ENCODE measurements at regions not wholly inside any gene's neighbourhood (a gene's known extent, or its start where the extent isn't known, plus 50 kb on each side); places are given as distances from the start of the nearest gene placed in this dataset.

DNA sequence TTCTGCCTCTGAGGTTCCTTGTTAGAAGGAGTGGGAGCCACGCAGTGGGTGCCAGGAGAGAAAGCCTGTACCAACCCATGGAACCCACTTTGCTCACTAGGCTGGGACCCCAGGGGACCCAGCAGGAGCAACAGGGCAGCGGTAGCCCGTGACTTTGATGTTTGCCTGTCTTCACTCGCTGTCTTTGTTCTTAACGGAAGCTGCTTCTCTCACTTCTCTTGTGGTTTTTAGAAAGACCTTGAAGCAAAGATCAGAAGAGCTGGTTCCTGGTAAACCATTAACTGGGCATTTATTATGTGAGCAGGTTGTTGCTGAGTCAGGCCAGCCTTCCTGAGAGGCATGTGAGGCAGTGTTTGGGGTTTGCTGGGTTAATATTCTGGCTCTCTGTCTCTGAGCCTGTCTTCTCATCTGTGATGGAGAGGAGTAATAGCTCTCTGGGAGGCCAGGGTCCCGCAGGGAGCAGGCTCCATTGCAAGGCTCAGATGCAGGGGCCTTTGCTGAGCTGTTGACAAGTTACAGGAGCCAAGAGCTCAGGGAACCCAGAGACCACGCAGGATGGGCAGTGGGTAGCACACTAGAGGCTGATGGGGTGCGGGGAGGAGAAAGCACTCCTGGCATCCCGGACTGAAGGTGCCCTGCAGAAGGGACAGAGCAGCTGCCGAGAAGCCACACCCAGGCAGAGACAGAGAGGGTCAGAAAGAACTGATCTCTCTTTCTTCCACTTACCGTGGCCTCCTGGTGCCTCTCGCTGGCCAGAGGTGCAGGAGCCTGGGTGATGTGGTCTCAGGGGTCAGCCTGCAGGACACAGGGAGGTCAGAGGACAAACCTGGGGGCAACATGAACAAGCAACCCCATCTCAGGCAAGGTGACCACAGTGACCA lies 367.5 kb upstream of the C1orf174 start:
- TF ChIP-seq, protein P1, sequence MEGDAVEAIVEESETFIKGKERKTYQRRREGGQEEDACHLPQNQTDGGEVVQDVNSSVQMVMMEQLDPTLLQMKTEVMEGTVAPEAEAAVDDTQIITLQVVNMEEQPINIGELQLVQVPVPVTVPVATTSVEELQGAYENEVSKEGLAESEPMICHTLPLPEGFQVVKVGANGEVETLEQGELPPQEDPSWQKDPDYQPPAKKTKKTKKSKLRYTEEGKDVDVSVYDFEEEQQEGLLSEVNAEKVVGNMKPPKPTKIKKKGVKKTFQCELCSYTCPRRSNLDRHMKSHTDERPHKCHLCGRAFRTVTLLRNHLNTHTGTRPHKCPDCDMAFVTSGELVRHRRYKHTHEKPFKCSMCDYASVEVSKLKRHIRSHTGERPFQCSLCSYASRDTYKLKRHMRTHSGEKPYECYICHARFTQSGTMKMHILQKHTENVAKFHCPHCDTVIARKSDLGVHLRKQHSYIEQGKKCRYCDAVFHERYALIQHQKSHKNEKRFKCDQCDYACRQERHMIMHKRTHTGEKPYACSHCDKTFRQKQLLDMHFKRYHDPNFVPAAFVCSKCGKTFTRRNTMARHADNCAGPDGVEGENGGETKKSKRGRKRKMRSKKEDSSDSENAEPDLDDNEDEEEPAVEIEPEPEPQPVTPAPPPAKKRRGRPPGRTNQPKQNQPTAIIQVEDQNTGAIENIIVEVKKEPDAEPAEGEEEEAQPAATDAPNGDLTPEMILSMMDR (IDR thresholded peaks at IDR 0.05), result no peak
- TF ChIP-seq POLR2A (IDR thresholded peaks at IDR 0.05), result no peak
